Colonic mucosa (tissue), 4 donors: ENCODE measurements at regions not wholly inside any gene's neighbourhood (a gene's known extent, or its start where the extent isn't known, plus 50 kb on each side); places are given as distances from the start of the nearest gene placed in this dataset.

Experiments used
- DNase-seq: peaks from one replicate; pipeline ENCODE4 v3.0.0-alpha.2; 2020
- H3K27ac ChIP-seq: fragments of 200-600 bp; one replicate; pipeline ENCODE4 v1.8.0; 2021
- H3K27me3 ChIP-seq: fragments of 200-600 bp; one replicate; pipeline ENCODE4 v1.8.0; 2021
- H3K36me3 ChIP-seq: fragments of 200-600 bp; one replicate; pipeline ENCODE4 v1.8.0; 2021
- H3K4me1 ChIP-seq: fragments of 200-600 bp; one replicate; pipeline ENCODE4 v1.8.0; 2021; ENCODE audit warnings: mild to moderate bottlenecking
- H3K4me3 ChIP-seq: fragments of 200-600 bp; one replicate; pipeline ENCODE4 v1.8.0; 2021
- H3K9ac ChIP-seq, 2 donors: one replicate each; pipeline ENCODE4 v1.7.0; 2013; ENCODE audit warnings: control low read depth in 2 of 2, low read depth in 2 of 2, low read length in 2 of 2
- H3K9me3 ChIP-seq: fragments of 200-600 bp; one replicate; pipeline ENCODE4 v1.8.0; 2021
- CTCF ChIP-seq: fragments of 200-600 bp; IDR thresholded peaks from one replicate; pipeline ENCODE4 v1.8.0; 2022; ENCODE audit warnings: antibody characterized with exemption, mild to moderate bottlenecking
- intact Hi-C: fragments of 100-400 bp; cut with DNase I; formaldehyde crosslinking; loops from one replicate; pipeline ENCODE4 v1.14.1; 2022
- donor health status: healthy.
- donor health status: DM: no; HTN: no; CAD: no.
- donor health status: DM: no; HTN: no; CAD: no.

GRCh38 chr13:106756446-106756845 is 188.5 kb upstream of the ARGLU1 start:
- no peak for DNase-seq
- Histone ChIP-seq H3K27ac (no peak overlapping the region), H3K9ac (no peak overlapping the region), H3K9me3 (no peaks in the 10 kb centered on the region), H3K4me3 (no peak overlapping the region), H3K36me3 (no peaks in the 10 kb centered on the region), H3K27me3 (no peaks in the 10 kb centered on the region), H3K4me1 (no peaks in the 10 kb centered on the region)
- TF ChIP-seq CTCF = no peak
- intact Hi-C loops = no loop called here

- H3K9ac ChIP-seq = no peak overlapping the region
Measured at GRCh38 chr13:106755542-106755941, 187.6 kb upstream of the ARGLU1 start.

GRCh38 chr13:106753251-106753650 is 185.3 kb upstream of the ARGLU1 start:
- no peak for DNase-seq
- no peaks in the 10 kb centered on the region for H3K27me3 ChIP-seq
- no peak overlapping the region for H3K4me3 ChIP-seq
- no peak overlapping the region for H3K27ac ChIP-seq
- no peaks in the 10 kb centered on the region for H3K9me3 ChIP-seq
- H3K4me1 ChIP-seq = no peaks in the 10 kb centered on the region
- H3K9ac ChIP-seq = no peak overlapping the region
- H3K36me3 ChIP-seq = no peaks in the 10 kb centered on the region
- intact Hi-C loops = no loop called here
- no peak for TF ChIP-seq CTCF

More at GRCh38 chr13:106755542-106755941, 187.6 kb upstream of the ARGLU1 start:
- Histone ChIP-seq H3K4me1 (no peaks in the 10 kb centered on the region), H3K27me3 (no peaks in the 10 kb centered on the region), H3K27ac (no peak overlapping the region), H3K36me3 (no peaks in the 10 kb centered on the region), H3K4me3 (no peak overlapping the region), H3K9me3 (no peaks in the 10 kb centered on the region)
- TF ChIP-seq CTCF = no peak
- no peak for DNase-seq
- intact Hi-C loops = no loop called here

- Histone ChIP-seq H3K9ac (no peak overlapping the region), H3K27ac (no peak overlapping the region), H3K27me3 (no peaks in the 10 kb centered on the region), H3K4me1 (no peaks in the 10 kb centered on the region), H3K9me3 (no peaks in the 10 kb centered on the region), H3K4me3 (no peak overlapping the region), H3K36me3 (no peaks in the 10 kb centered on the region)
- no peak for TF ChIP-seq CTCF
- intact Hi-C loops = no loop called here
- no peak for DNase-seq
Measured at GRCh38 chr13:106752584-106753170, 184.7 kb upstream of the ARGLU1 start.

- intact Hi-C loops = no loop called here
- no peak for DNase-seq
- TF ChIP-seq CTCF = no peak
Measured at GRCh38 chr13:106748785-106749184, 180.8 kb upstream of the ARGLU1 start.

More at GRCh38 chr13:106748785-106749184, 180.8 kb upstream of the ARGLU1 start:
- Histone ChIP-seq H3K4me3 (no peak overlapping the region), H3K9me3 (no peaks in the 10 kb centered on the region), H3K27me3 (no peaks in the 10 kb centered on the region), H3K4me1 (no peaks in the 10 kb centered on the region), H3K36me3 (no peaks in the 10 kb centered on the region), H3K27ac (no peak overlapping the region), H3K9ac (no peak overlapping the region)
